H9 (cell line): ENCODE measurements at regions not wholly inside any gene's neighbourhood (a gene's known extent, or its start where the extent isn't known, plus 50 kb on each side); places are given as distances from the start of the nearest gene placed in this dataset.

Experiments
- DNase-seq: peaks from one replicate; pipeline ENCODE4 v3.0.0-alpha.2; 2017
- H2AFZ ChIP-seq: one replicate; pipeline ENCODE4 v1.6.1; 2013; ENCODE audit warnings: mild to moderate bottlenecking, low read length, control low read depth, moderate library complexity
- H2AK5ac ChIP-seq: 2 replicates; pipeline ENCODE4 v1.6.1; 2013; ENCODE audit warnings: low read length, control low read depth, mixed read lengths; ENCODE audit not compliant: insufficient read length
- H2BK120ac ChIP-seq: one replicate; pipeline ENCODE4 v1.6.1; 2013; ENCODE audit warnings: low read depth, mild to moderate bottlenecking, low read length, control low read depth, inconsistent platforms; ENCODE audit not compliant: poor library complexity, severe bottlenecking
- H2BK12ac ChIP-seq: 2 replicates; pipeline ENCODE4 v1.6.1; 2013; ENCODE audit warnings: low read length, control low read depth, mixed read lengths, low read depth; ENCODE audit not compliant: insufficient read length
- H2BK15ac ChIP-seq: 2 replicates; pipeline ENCODE4 v1.6.1; 2013; ENCODE audit warnings: low read depth, low read length, control low read depth
- H2BK20ac ChIP-seq: one replicate; pipeline ENCODE4 v1.6.1; 2013; ENCODE audit warnings: low read depth, mild to moderate bottlenecking, low read length, control low read depth, inconsistent platforms; ENCODE audit not compliant: poor library complexity, severe bottlenecking
- H2BK5ac ChIP-seq: 2 replicates; pipeline ENCODE4 v1.6.1; 2013; ENCODE audit warnings: low read length, control low read depth, mixed read lengths; ENCODE audit not compliant: insufficient read length
- H3K14ac ChIP-seq: 2 replicates; pipeline ENCODE4 v1.6.1; 2013; ENCODE audit warnings: low read length, control low read depth; ENCODE audit not compliant: insufficient read depth
- H3K18ac ChIP-seq: 2 replicates; pipeline ENCODE4 v1.6.1; 2013; ENCODE audit warnings: low read depth, mild to moderate bottlenecking, mixed read lengths, low read length, control low read depth; ENCODE audit not compliant: insufficient read length
- H3K23ac ChIP-seq: 2 replicates; pipeline ENCODE4 v1.6.1; 2013; ENCODE audit warnings: low read length, control low read depth, mixed read lengths, low read depth; ENCODE audit not compliant: insufficient read length
- H3K23me2 ChIP-seq: 2 replicates; pipeline ENCODE4 v1.6.1; 2013; ENCODE audit warnings: low read depth, mild to moderate bottlenecking, mixed read lengths, low read length, control low read depth; ENCODE audit not compliant: insufficient read length, poor library complexity, severe bottlenecking
- H3K27ac ChIP-seq: 2 replicates; pipeline ENCODE4 v1.5.1; 2013; ENCODE audit warnings: low read length, control low read depth, mixed read lengths, low read depth; ENCODE audit not compliant: insufficient read length
- H3K27me3 ChIP-seq: 2 replicates; pipeline ENCODE4 v1.6.1; 2013; ENCODE audit warnings: low read length, control low read depth, inconsistent platforms; ENCODE audit not compliant: insufficient read depth
- H3K4ac ChIP-seq: 2 replicates; pipeline ENCODE4 v1.6.1; 2013; ENCODE audit warnings: low read depth, mild to moderate bottlenecking, control low read depth, inconsistent platforms, low read length, moderate library complexity
- H3K4me1 ChIP-seq: 2 replicates; pipeline ENCODE4 v1.6.1; 2013; ENCODE audit warnings: low read length, control low read depth, inconsistent platforms; ENCODE audit not compliant: insufficient read depth
- H3K4me2 ChIP-seq: 2 replicates; pipeline ENCODE4 v1.6.1; 2013; ENCODE audit warnings: low read length, control low read depth, mixed read lengths; ENCODE audit not compliant: insufficient read length, insufficient read depth
- H3K56ac ChIP-seq: 2 replicates; pipeline ENCODE4 v1.6.1; 2013; ENCODE audit warnings: low read depth, mild to moderate bottlenecking, mixed read lengths, low read length, control low read depth; ENCODE audit not compliant: insufficient read length
- H3K79me1 ChIP-seq: 2 replicates; pipeline ENCODE4 v1.6.1; 2013; ENCODE audit warnings: low read depth, mild to moderate bottlenecking, moderate library complexity, low read length, control low read depth, inconsistent platforms; ENCODE audit not compliant: insufficient read depth, poor library complexity, severe bottlenecking
- H3K79me2 ChIP-seq: 2 replicates; pipeline ENCODE4 v1.6.1; 2013; ENCODE audit warnings: low read length, control low read depth, inconsistent platforms; ENCODE audit not compliant: insufficient read depth
- H3K9ac ChIP-seq: 2 replicates; pipeline ENCODE4 v1.6.1; 2013; ENCODE audit warnings: low read length, control low read depth, mixed read lengths; ENCODE audit not compliant: insufficient read length; ENCODE audit errors: extremely low read depth
- H3K9me3 ChIP-seq: one replicate; pipeline ENCODE4 v1.6.1; 2013; ENCODE audit warnings: low read depth, low read length, inconsistent platforms; ENCODE audit not compliant: control insufficient read depth
- H3T11ph ChIP-seq: one replicate; pipeline ENCODE4 v1.6.1; 2013; ENCODE audit warnings: mild to moderate bottlenecking, low read length, control low read depth, inconsistent platforms
- H4K20me1 ChIP-seq: one replicate; pipeline ENCODE4 v1.6.1; 2013; ENCODE audit not compliant: control insufficient read depth, insufficient read length, insufficient read depth
- H4K5ac ChIP-seq: 2 replicates; pipeline ENCODE4 v1.6.1; 2013; ENCODE audit warnings: low read depth, mild to moderate bottlenecking, mixed read lengths, low read length, control low read depth; ENCODE audit not compliant: insufficient read length
- H4K8ac ChIP-seq: replicated peaks from 2 replicates; pipeline ENCODE4 v1.6.1; 2013; ENCODE audit warnings: low read length, control low read depth, mixed read lengths, low read depth; ENCODE audit not compliant: insufficient read length
- H4K91ac ChIP-seq: 2 replicates; pipeline ENCODE4 v1.6.1; 2013; ENCODE audit warnings: low read depth, mild to moderate bottlenecking, moderate library complexity, mixed read lengths, low read length, control low read depth; ENCODE audit not compliant: insufficient read length
- H3K27ac Mint-ChIP-seq, 3 experiments: 2 replicates in 2 of 3; 3 replicates in 1 of 3; pipeline ENCODE4 v1.8.0; 2020 to 2021; ENCODE audit warnings: mixed read lengths in 3 of 3, mild to moderate bottlenecking in 1 of 3, moderate library complexity in 1 of 3
- H3K27me3 Mint-ChIP-seq: 2 replicates; pipeline ENCODE4 v1.8.0; 2021; ENCODE audit warnings: low read depth, mild to moderate bottlenecking, moderate library complexity, mixed read lengths
- H3K36me3 Mint-ChIP-seq, 3 experiments: 2 replicates in 2 of 3; 3 replicates in 1 of 3; pipeline ENCODE4 v1.8.0; 2020 to 2021; ENCODE audit warnings: low read depth in 3 of 3, mixed read lengths in 3 of 3; ENCODE audit not compliant: insufficient read depth in 1 of 3
- H3K4me1 Mint-ChIP-seq, 2 experiments: 2 replicates each; pipeline ENCODE4 v1.8.0; 2020; ENCODE audit warnings: mixed read lengths in 2 of 2
- H3K4me3 Mint-ChIP-seq, 2 experiments: 2 replicates in 1 of 2; 3 replicates in 1 of 2; pipeline ENCODE4 v1.8.0; 2020 to 2021; ENCODE audit warnings: mild to moderate bottlenecking in 2 of 2, mixed read lengths in 2 of 2, moderate library complexity in 1 of 2
- H3K9me3 Mint-ChIP-seq, 2 experiments: 2 replicates in 1 of 2; 3 replicates in 1 of 2; pipeline ENCODE4 v1.8.0; 2020; ENCODE audit warnings: mild to moderate bottlenecking in 2 of 2, mixed read lengths in 2 of 2, moderate library complexity in 1 of 2
- CTCF ChIP-seq: fragments of 200-600 bp; sonication (generic); conservative IDR thresholded peaks from 3 replicates; pipeline ENCODE4 v1.8.0; 2021; ENCODE audit warnings: antibody characterized with exemption, mild to moderate bottlenecking
- WGBS: extraction: QIAGEN DNeasy Blood & Tissue Kit; methylation state at CpG from one replicate; pipeline ENCODE4 v1.1.7; 2013; ENCODE audit warnings: missing lambda C conversion rate, low lambda C conversion rate, mixed read lengths; ENCODE audit not compliant: insufficient read length; ENCODE audit errors: extremely low coverage; 5-methylcytosine and 5-hydroxymethylcytosine counted together

- no peaks in the 10 kb centered on the region for H3K27me3 ChIP-seq
- Mint-ChIP-seq H3K4me1 (peaks cover 8% of the 10 kb centered on the region in 2 experiments; a peak in 3 of 4 replicates), H3K27ac (no peak overlapping the region), H3K27me3 (peaks cover 4% of the 10 kb centered on the region), H3K4me3 (no peak overlapping the region), H3K36me3 (no peaks in the 10 kb centered on the region), H3K9me3 (peaks cover 3% of the 10 kb centered on the region in 2 experiments; a peak in 3 of 5 replicates)
- no peak overlapping the region for H3K56ac ChIP-seq
- no peak overlapping the region for H4K8ac ChIP-seq
- H2BK15ac ChIP-seq = no peak overlapping the region
- no peak overlapping the region for H3K18ac ChIP-seq
- H3K79me2 ChIP-seq = no peaks in the 10 kb centered on the region
- no peak overlapping the region for H2AFZ ChIP-seq
- H3K4ac ChIP-seq = no peak overlapping the region
- no peak overlapping the region for H3K27ac ChIP-seq
- no peak for TF ChIP-seq CTCF
- H2AK5ac ChIP-seq = no peak overlapping the region
- H2BK12ac ChIP-seq = no peak overlapping the region
- no peak overlapping the region for H3K9ac ChIP-seq
- no peak overlapping the region for H2BK20ac ChIP-seq
- H3T11ph ChIP-seq = no peak overlapping the region
- H3K79me1 ChIP-seq = no peaks in the 10 kb centered on the region
- H2BK120ac ChIP-seq = no peak overlapping the region
- no peak overlapping the region for H3K14ac ChIP-seq
- no peaks in the 10 kb centered on the region for H3K23me2 ChIP-seq
- DNase-seq = no peak
- no peaks in the 10 kb centered on the region for H3K9me3 ChIP-seq
- no peak overlapping the region for H3K23ac ChIP-seq
- no CpG with 5 or more reads among the region's 20 CpGs for WGBS
- H2BK5ac ChIP-seq = no peak overlapping the region
- H4K20me1 ChIP-seq = no peaks in the 10 kb centered on the region
- H4K5ac ChIP-seq = no peak overlapping the region
- H3K4me1 ChIP-seq = no peaks in the 10 kb centered on the region; the same call in 1 of the 2 replicates
- no peak overlapping the region for H4K91ac ChIP-seq
- H3K4me2 ChIP-seq = no peak overlapping the region
These were observed 136.6 kb upstream of the ALKAL2 start for GRCh38 chr2:424306-425171.
